Ascending aorta (tissue), 2 donors: ENCODE measurements at regions not wholly inside any gene's neighbourhood (a gene's known extent, or its start where the extent isn't known, plus 50 kb on each side); places are given as distances from the start of the nearest gene placed in this dataset.
"Not testable (repeated sequence)": the region's sequence is repeated elsewhere in the genome, so short reads cannot be mapped to it uniquely, and the experiment has no call there.

Experiments used
- DNase-seq, 2 donors: peaks; one replicate each; pipeline ENCODE4 v3.0.0-alpha.2; 2019; ENCODE audit warnings: low spot score in 2 of 2
- H3K27ac ChIP-seq, 2 donors: fragments of 200-600 bp; sonication (generic); one replicate each; pipeline ENCODE4 v1.5.1; 2016 to 2017; ENCODE audit warnings: mild to moderate bottlenecking in 1 of 2
- H3K27me3 ChIP-seq: fragments of 200-600 bp; sonication (generic); one replicate; pipeline ENCODE4 v1.5.1; 2017
- H3K36me3 ChIP-seq, 2 donors: fragments of 200-600 bp; sonication (generic); one replicate each; pipeline ENCODE4 v1.5.1; 2016
- H3K4me1 ChIP-seq, 2 donors: fragments of 200-600 bp; sonication (generic); one replicate each; pipeline ENCODE4 v1.5.1; 2016 to 2017; ENCODE audit warnings: mild to moderate bottlenecking in 1 of 2
- H3K4me3 ChIP-seq, 2 donors: fragments of 200-600 bp; sonication (generic); one replicate each; pipeline ENCODE4 v1.5.1; 2016 to 2017; ENCODE audit warnings: mild to moderate bottlenecking in 1 of 2
- H3K9me3 ChIP-seq, 2 donors: fragments of 200-600 bp; sonication (generic); one replicate each; pipeline ENCODE4 v1.5.1; 2016
- intact Hi-C: fragments of 100-400 bp; cut with DNase I; formaldehyde crosslinking; loops from one replicate; pipeline ENCODE4 v1.15.1; 2023
- TF ChIP-seq, protein P1 (sequence below), 3 experiments: fragments of 200-600 bp in 2 of 3; fragments of 450-650 bp in 1 of 3; sonication (generic) in 2 of 3; IDR thresholded peaks; one replicate each; pipeline ENCODE4 v1.5.1; 2016 to 2019; ENCODE audit warnings: antibody characterized with exemption in 3 of 3, mild to moderate bottlenecking in 1 of 3, moderate library complexity in 1 of 3

DNA sequence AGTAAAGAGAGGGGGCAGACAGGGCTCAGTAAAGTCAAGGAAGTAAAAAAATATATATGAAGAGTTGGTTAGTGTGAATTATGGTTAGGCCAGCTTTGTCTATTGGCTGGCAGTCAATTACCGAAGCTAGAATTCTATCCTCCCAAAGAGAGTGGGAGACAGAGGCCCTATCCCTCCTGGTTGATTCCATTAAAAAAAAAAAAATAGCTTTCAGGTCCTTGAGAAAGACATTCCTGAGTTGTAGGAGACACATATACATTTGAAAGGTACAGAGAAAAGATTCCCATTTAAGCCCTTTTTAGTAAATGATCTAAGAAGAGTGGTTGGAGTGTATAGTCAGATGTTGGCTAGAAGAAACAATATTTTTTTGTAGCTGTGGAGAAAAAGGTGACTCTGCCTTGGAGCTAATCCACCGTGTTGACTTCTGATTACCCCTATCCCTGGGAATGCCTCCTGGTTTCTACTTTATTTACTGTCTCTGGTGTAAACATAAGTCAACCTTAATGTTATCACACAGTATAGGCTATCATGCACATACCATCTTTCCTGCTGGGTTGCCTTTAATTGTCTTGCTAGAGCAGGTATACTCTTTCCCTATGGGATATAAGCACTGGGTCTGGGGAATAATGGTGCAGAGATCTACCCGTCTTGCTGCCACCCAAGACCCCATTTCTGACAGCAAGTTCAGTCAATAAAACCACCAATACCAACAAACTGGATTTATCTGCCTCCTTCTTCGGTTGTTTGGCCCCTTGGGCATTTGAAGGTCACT is 859.9 kb upstream of the ATXN7L3B start:
- TF ChIP-seq, protein P1, sequence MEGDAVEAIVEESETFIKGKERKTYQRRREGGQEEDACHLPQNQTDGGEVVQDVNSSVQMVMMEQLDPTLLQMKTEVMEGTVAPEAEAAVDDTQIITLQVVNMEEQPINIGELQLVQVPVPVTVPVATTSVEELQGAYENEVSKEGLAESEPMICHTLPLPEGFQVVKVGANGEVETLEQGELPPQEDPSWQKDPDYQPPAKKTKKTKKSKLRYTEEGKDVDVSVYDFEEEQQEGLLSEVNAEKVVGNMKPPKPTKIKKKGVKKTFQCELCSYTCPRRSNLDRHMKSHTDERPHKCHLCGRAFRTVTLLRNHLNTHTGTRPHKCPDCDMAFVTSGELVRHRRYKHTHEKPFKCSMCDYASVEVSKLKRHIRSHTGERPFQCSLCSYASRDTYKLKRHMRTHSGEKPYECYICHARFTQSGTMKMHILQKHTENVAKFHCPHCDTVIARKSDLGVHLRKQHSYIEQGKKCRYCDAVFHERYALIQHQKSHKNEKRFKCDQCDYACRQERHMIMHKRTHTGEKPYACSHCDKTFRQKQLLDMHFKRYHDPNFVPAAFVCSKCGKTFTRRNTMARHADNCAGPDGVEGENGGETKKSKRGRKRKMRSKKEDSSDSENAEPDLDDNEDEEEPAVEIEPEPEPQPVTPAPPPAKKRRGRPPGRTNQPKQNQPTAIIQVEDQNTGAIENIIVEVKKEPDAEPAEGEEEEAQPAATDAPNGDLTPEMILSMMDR (IDR thresholded peaks at IDR 0.05) = no peak
- no peaks in the 10 kb centered on the region for H3K36me3 ChIP-seq
- H3K27ac ChIP-seq = no peak overlapping the region
- no peak overlapping the region for H3K4me3 ChIP-seq
- intact Hi-C loops = no loop called here
- no peak for DNase-seq
- no peaks in the 10 kb centered on the region for H3K4me1 ChIP-seq
- H3K27me3 ChIP-seq = no peaks in the 10 kb centered on the region
- no peaks in the 10 kb centered on the region for H3K9me3 ChIP-seq

DNA sequence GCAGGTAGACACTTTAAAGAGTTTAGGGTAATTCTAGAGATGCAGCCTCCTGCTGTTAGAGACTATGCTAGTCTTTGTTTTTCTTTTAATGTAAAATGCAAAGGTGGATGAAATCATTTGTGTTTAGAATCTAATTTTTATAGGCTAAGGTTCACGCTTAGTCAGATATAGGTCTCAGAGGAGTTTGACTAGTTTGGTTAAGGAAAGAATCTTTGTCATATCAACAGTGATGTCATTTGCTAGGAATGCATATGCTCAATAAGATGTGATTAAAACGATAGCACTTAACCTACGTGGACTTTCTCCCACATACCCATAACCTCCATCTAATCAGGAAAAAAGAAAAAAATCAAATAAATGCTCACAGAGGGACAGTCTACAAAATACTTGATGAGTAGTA is 859.3 kb upstream of the ATXN7L3B start:
- TF ChIP-seq, protein P1 (IDR thresholded peaks at IDR 0.05) = no peak
- Histone ChIP-seq H3K27ac (no peak overlapping the region), H3K4me3 (no peak overlapping the region), H3K36me3 (no peaks in the 10 kb centered on the region), H3K9me3 (no peaks in the 10 kb centered on the region), H3K27me3 (no peaks in the 10 kb centered on the region), H3K4me1 (no peaks in the 10 kb centered on the region)
- DNase-seq = no peak
- intact Hi-C loops = no loop called here

DNA sequence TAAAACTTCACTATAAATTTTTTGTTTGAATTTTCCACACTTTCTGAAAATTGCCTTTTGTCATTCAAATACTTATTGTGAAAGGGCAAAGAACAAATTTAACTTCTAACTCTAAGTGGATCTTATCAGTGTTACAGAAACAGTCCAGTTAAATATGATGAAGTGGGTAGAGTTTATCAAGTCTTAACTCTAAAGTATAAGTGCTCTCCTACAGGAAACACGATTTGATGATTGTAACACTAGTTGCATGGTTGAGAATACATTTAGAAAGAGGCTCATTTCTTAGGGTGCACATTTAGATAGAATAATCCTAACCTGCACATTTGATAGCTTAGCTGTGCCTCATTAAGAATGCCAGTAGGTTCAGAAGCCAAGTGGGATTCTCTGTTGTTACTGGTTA is 838.3 kb upstream of the ATXN7L3B start:
- Histone ChIP-seq H3K9me3 (no peaks in the 10 kb centered on the region), H3K36me3 (no peaks in the 10 kb centered on the region), H3K27me3 (no peaks in the 10 kb centered on the region), H3K27ac (no peak overlapping the region), H3K4me1 (no peaks in the 10 kb centered on the region), H3K4me3 (no peak overlapping the region)
- TF ChIP-seq, protein P1 (IDR thresholded peaks at IDR 0.05) = no peak
- no peak for DNase-seq
- intact Hi-C loops = no loop called here

DNA sequence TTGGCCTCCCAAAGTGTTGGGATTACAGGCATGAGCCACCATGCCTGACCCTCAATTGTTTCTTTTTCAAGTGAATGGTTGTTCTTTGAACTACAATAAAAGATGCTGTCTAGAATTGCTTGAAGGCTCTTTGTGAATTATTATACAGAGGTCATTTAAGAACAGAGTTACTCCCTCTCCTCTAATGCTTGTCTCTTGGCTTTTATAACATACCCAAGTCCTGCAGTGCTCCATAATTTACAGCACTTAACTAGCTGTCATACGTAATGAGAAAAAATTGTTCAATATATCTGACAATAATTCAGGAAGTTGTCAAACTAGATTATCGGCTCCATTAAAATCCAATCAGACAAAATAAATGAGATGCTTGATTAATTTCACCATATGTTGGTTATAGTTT is 823.0 kb upstream of the ATXN7L3B start:
- H3K9me3 ChIP-seq = no peaks in the 10 kb centered on the region
- TF ChIP-seq, protein P1 (IDR thresholded peaks at IDR 0.05) = no peak
- H3K36me3 ChIP-seq = no peaks in the 10 kb centered on the region
- H3K4me1 ChIP-seq = no peaks in the 10 kb centered on the region
- H3K27ac ChIP-seq = no peak overlapping the region
- H3K4me3 ChIP-seq = no peak overlapping the region
- intact Hi-C loops = no loop called here
- H3K27me3 ChIP-seq = no peaks in the 10 kb centered on the region
- DNase-seq = no peak

DNA sequence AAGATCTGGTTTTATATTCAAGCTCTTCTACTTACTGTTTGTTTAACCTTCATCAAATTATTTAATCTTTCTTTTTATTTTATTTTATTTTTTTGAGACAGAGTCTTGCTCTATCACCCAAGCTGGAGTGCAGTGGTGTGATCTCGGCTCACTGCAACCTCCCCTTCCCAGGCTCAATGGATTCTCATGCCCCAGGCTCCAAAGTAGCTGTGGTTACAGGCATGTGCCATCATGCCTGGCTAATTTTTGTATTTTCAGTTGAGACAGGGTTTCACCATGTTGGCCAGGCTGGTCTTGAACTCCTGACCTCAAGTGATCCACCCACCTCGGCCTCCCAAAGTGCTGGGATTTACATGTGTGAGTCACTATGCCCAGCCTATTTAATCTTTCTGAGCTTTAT is 821.5 kb upstream of the ATXN7L3B start:
- DNase-seq, H3K9me3 ChIP-seq, intact Hi-C loops, H3K36me3 ChIP-seq, H3K27me3 ChIP-seq, H3K4me1 ChIP-seq, H3K27ac ChIP-seq, H3K4me3 ChIP-seq: not testable (repeated sequence)

DNA sequence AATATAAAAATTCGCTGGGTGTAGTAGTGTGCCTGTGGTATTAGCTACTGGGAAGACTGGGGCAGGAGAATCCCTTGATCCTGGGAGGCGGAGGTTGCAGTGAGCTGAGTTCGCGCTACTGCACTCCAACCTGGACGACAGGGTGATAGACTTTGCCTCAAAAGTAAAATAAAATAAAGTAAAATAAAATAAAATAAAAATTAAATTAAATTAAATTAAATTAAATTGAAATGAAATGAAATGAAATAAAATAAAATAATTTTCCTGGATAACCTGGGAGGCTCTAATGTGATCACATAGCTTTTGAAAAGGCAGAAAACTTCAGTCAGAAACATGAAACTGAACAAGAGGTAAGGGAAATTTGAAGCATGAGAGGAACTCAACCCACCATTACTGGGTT is 818.4 kb upstream of the ATXN7L3B start:
- H3K36me3 ChIP-seq = no peaks in the 10 kb centered on the region
- H3K9me3 ChIP-seq = no peaks in the 10 kb centered on the region
- TF ChIP-seq, protein P1 (IDR thresholded peaks at IDR 0.05) = no peak
- no peak for DNase-seq
- H3K27me3 ChIP-seq = no peaks in the 10 kb centered on the region
- no peak overlapping the region for H3K27ac ChIP-seq
- H3K4me3 ChIP-seq = no peak overlapping the region
- intact Hi-C loops = no loop called here
- no peaks in the 10 kb centered on the region for H3K4me1 ChIP-seq
